A549 (cell line): ENCODE measurements at regions not wholly inside any gene's neighbourhood (a gene's known extent, or its start where the extent isn't known, plus 50 kb on each side); places are given as distances from the start of the nearest gene placed in this dataset.

Experiments used
- ATAC-seq, 2 experiments: fragments of 200-7000 bp in 1 of 2; fragments of >200 bp in 1 of 2; cut with Nextera tagmentation in 1 of 2; cut with Tn5 transposase in 1 of 2; 3 replicates each; pipeline versions ENCODE4 v1.8.0 to v1.9.1; 2018 to 2020; ENCODE audit warnings: mild to moderate bottlenecking in 1 of 2, moderate library complexity in 1 of 2
- CTCF ChIA-PET: fragments of 300-600 bp; sonication (Branson Sonifier 250); formaldehyde crosslinking; extraction: SDS; loops from one replicate; lab custom pipeline; 2021; ENCODE audit warnings: antibody characterized with exemption, inconsistent platforms; lab: Yijun Ruan, JAX
- POLR2A ChIA-PET: fragments of 350-600 bp; formaldehyde crosslinking; extraction: SDS; loops from one replicate; lab custom pipeline; 2021; ENCODE audit warnings: antibody characterized with exemption, inconsistent platforms; lab: Yijun Ruan, JAX
- DNase-seq, 2 experiments: peaks; one replicate each; pipeline versions ENCODE4 v3.0.0 to v3.0.0-alpha.2; 2011 to 2016; ENCODE audit warnings: low read depth in 1 of 2, low spot score in 1 of 2
- FAIRE-seq: peaks from 2 replicates; lab custom pipeline; 2011; peaks lifted over from hg19 to GRCh38; lab: Jason Lieb, UNC
- H3K27ac ChIP-seq, 2 experiments: fragments of >200 bp; sonication (Bioruptor Twin); formaldehyde crosslinking; 3 replicates each; pipeline ENCODE4 v1.5.1; 2016 to 2017
- H3K4me1 ChIP-seq: fragments of >200 bp; sonication (Bioruptor Twin); formaldehyde crosslinking; 3 replicates; pipeline ENCODE4 v1.6.1; 2016
- H3K4me2 ChIP-seq: fragments of >200 bp; sonication (Bioruptor Twin); formaldehyde crosslinking; 3 replicates; pipeline ENCODE4 v1.6.1; 2016
- H3K4me3 ChIP-seq: fragments of >200 bp; sonication (Bioruptor Twin); formaldehyde crosslinking; 3 replicates; pipeline ENCODE4 v1.5.1; 2016
- H3K9me3 ChIP-seq: fragments of >200 bp; sonication (Bioruptor Twin); formaldehyde crosslinking; 3 replicates; pipeline ENCODE4 v1.6.1; 2016
- ATOH8 ChIP-seq: fragments of 250-450 bp; sonication (Bioruptor Pico); IDR thresholded peaks from 2 replicates; pipeline ENCODE4 v1.5.0; 2020; ENCODE audit warnings: low read depth, mild to moderate bottlenecking, moderate library complexity
- EHF ChIP-seq: fragments of 250-450 bp; sonication (Bioruptor Pico); IDR thresholded peaks from 2 replicates; pipeline ENCODE4 v1.5.0; 2020; ENCODE audit warnings: mild to moderate bottlenecking
- ELK1 ChIP-seq: fragments of 150-350 bp; IDR thresholded peaks from 2 replicates; pipeline ENCODE4 v1.6.1; 2014; ENCODE audit warnings: low read depth, mild to moderate bottlenecking, low read length
- FOXS1 ChIP-seq: fragments of 250-450 bp; sonication (Bioruptor Pico); IDR thresholded peaks from 2 replicates; pipeline ENCODE4 v1.5.0; 2020; ENCODE audit warnings: mild to moderate bottlenecking, moderate library complexity
- HES2 ChIP-seq: fragments of >200 bp; sonication (Bioruptor Twin); formaldehyde crosslinking; IDR thresholded peaks from 2 replicates; pipeline ENCODE4 v1.6.1; 2016
- HOXB13 ChIP-seq: fragments of 250-450 bp; sonication (Bioruptor Pico); IDR thresholded peaks from 2 replicates; pipeline ENCODE4 v1.5.0; 2020; ENCODE audit warnings: low read depth, mild to moderate bottlenecking, moderate library complexity
- HOXB5 ChIP-seq: fragments of 250-450 bp; sonication (Bioruptor Pico); IDR thresholded peaks from 2 replicates; pipeline ENCODE4 v1.5.0; 2020; ENCODE audit warnings: mild to moderate bottlenecking, moderate library complexity
- KDM5A ChIP-seq: fragments of 200-600 bp; sonication (generic); IDR thresholded peaks from 2 replicates; pipeline ENCODE4 v1.6.1; 2016; ENCODE audit warnings: antibody characterized with exemption, mild to moderate bottlenecking
- MYC ChIP-seq: IDR thresholded peaks from 2 replicates; pipeline ENCODE4 v1.6.1; 2012; ENCODE audit warnings: mild to moderate bottlenecking, inconsistent platforms, low read length, improper control_type of control experiment, borderline replicate concordance
- NPAS2 ChIP-seq: fragments of 250-450 bp; sonication (Bioruptor Pico); IDR thresholded peaks from 2 replicates; pipeline ENCODE4 v1.8.0; 2022; ENCODE audit warnings: mild to moderate bottlenecking, moderate library complexity, borderline replicate concordance
- PHF8 ChIP-seq: fragments of 200-600 bp; sonication (generic); IDR thresholded peaks from 2 replicates; pipeline ENCODE4 v1.6.1; 2016; ENCODE audit warnings: low read depth, mild to moderate bottlenecking, antibody characterized with exemption, moderate library complexity, borderline replicate concordance
- POLR2A ChIP-seq: IDR thresholded peaks from 2 replicates; pipeline ENCODE4 v1.6.1; 2012; ENCODE audit warnings: mild to moderate bottlenecking, low read length
- POLR2AphosphoS2 ChIP-seq: conservative IDR thresholded peaks from 2 replicates; pipeline ENCODE4 v1.6.1; 2012; ENCODE audit warnings: low read length, improper control_type of control experiment, inconsistent platforms
- RAD21 ChIP-seq, 2 experiments: fragments of >200 bp in 1 of 2; sonication (Bioruptor Twin) in 1 of 2; formaldehyde crosslinking in 1 of 2; IDR thresholded peaks in 1 of 2; conservative IDR thresholded peaks in 1 of 2; 2 replicates in 1 of 2; 3 replicates in 1 of 2; pipeline ENCODE4 v1.6.1; 2012 to 2018; ENCODE audit warnings: inconsistent platforms in 1 of 2
- REST ChIP-seq: fragments of 200-600 bp; sonication (generic); IDR thresholded peaks from 2 replicates; pipeline ENCODE4 v1.6.1; 2016; ENCODE audit warnings: antibody characterized with exemption, mild to moderate bottlenecking, moderate library complexity
- RNF2 ChIP-seq: fragments of 200-600 bp; sonication (generic); IDR thresholded peaks from 2 replicates; pipeline ENCODE4 v1.6.1; 2016; ENCODE audit warnings: low read depth, mild to moderate bottlenecking, antibody characterized with exemption, moderate library complexity, borderline replicate concordance
- SMC3 ChIP-seq: fragments of >200 bp; sonication (Bioruptor Twin); formaldehyde crosslinking; IDR thresholded peaks from 3 replicates; pipeline ENCODE4 v1.6.1; 2018; ENCODE audit warnings: inconsistent platforms
- TP53 ChIP-seq: fragments of 250-450 bp; sonication (Bioruptor Pico); IDR thresholded peaks from 2 replicates; pipeline ENCODE4 v1.5.0; 2021; ENCODE audit warnings: mild to moderate bottlenecking, moderate library complexity
- USF2 ChIP-seq: fragments of 450-650 bp; IDR thresholded peaks from 2 replicates; pipeline ENCODE4 v1.6.1; 2014; ENCODE audit warnings: antibody characterized with exemption
- WGBS: methylation state at CpG from one replicate; pipeline ENCODE4 v1.1.6; 2017; ENCODE audit errors: missing lambda C conversion rate; 5-methylcytosine and 5-hydroxymethylcytosine counted together

GRCh38 chr12:25322351-25322750 is 71.6 kb upstream of the KRAS start:
- 34% methylated on average over 1 of the region's 1 CpG for WGBS
- CTCF ChIA-PET: no interaction called here
- ATAC-seq: no peak
- FAIRE-seq: no peak
- H3K4me1 ChIP-seq: no peaks in the 10 kb centered on the region
- no peak for DNase-seq
- no peak overlapping the region for H3K4me2 ChIP-seq
- TF ChIP-seq REST (no peak), TP53 (CRISPR knock-in tag) (no peak), EHF (no peak), SMC3 (no peak), USF2 (no peak), MYC (no peak), ELK1 (no peak), FOXS1 (CRISPR knock-in tag) (no peak), RNF2 (no peak), POLR2A (no peak), HOXB13 (CRISPR knock-in tag) (no peak), HES2 (no peak), KDM5A (no peak), HOXB5 (CRISPR knock-in tag) (no peak), PHF8 (no peak), ATOH8 (CRISPR knock-in tag) (no peak), POLR2AphosphoS2 (no peak), RAD21 (conservative IDR thresholded peaks at IDR 0.05 in 1 of 2, IDR thresholded peaks at IDR 0.05 in 1 of 2) (no peak), NPAS2 (CRISPR knock-in tag) (no peak)
- no peak overlapping the region for H3K4me3 ChIP-seq
- POLR2A ChIA-PET: no interaction called here
- H3K9me3 ChIP-seq: no peaks in the 10 kb centered on the region
- no peak overlapping the region for H3K27ac ChIP-seq

GRCh38 chr12:25321772-25322171 is 71.0 kb upstream of the KRAS start:
- FAIRE-seq (no peak), DNase-seq (no peak), ATAC-seq (no peak)
- Histone ChIP-seq H3K4me1 (no peaks in the 10 kb centered on the region), H3K4me2 (no peak overlapping the region), H3K4me3 (no peak overlapping the region), H3K27ac (no peak overlapping the region), H3K9me3 (no peaks in the 10 kb centered on the region)
- ChIA-PET POLR2A (no interaction called here), CTCF (interaction anchor here (1.4 kb wide), 1 partner anchor 11 kb away, joined by 4 read pairs; no protein-coding TSS in a partner anchor)
- TF ChIP-seq FOXS1 (CRISPR knock-in tag): no peak
- WGBS: 87% methylated on average over 4 of the region's 4 CpGs
